Neuronal stem cell (in vitro differentiated cells): ENCODE measurements at regions not wholly inside any gene's neighbourhood (a gene's known extent, or its start where the extent isn't known, plus 50 kb on each side); places are given as distances from the start of the nearest gene placed in this dataset.

ENCODE experiments used
- DNase-seq: peaks from one replicate; pipeline ENCODE4 v3.0.0-alpha.2; 2013; ENCODE audit warnings: low spot score
- H2AFZ ChIP-seq: one replicate; pipeline ENCODE4 v1.6.1; 2013; ENCODE audit warnings: mild to moderate bottlenecking, low read length, inconsistent platforms
- H2AK5ac ChIP-seq: 2 replicates; pipeline ENCODE4 v1.6.1; 2013; ENCODE audit warnings: low read depth, mild to moderate bottlenecking, inconsistent platforms, low read length, moderate library complexity, mixed read lengths
- H2BK120ac ChIP-seq: 2 replicates; pipeline ENCODE4 v1.6.1; 2013; ENCODE audit warnings: low read depth, mild to moderate bottlenecking, inconsistent platforms, low read length, moderate library complexity, mixed read lengths
- H2BK12ac ChIP-seq: one replicate; pipeline ENCODE4 v1.6.1; 2013; ENCODE audit warnings: low read length, inconsistent platforms
- H2BK15ac ChIP-seq: 2 replicates; pipeline ENCODE4 v1.6.1; 2013; ENCODE audit warnings: mild to moderate bottlenecking, low read length, inconsistent platforms, mixed read lengths
- H2BK5ac ChIP-seq: one replicate; pipeline ENCODE4 v1.6.1; 2013; ENCODE audit warnings: inconsistent platforms, mild to moderate bottlenecking, low read length, moderate library complexity
- H3K14ac ChIP-seq: one replicate; pipeline ENCODE4 v1.6.1; 2013; ENCODE audit warnings: low read length, inconsistent platforms
- H3K18ac ChIP-seq: 2 replicates; pipeline ENCODE4 v1.6.1; 2013; ENCODE audit warnings: low read length, inconsistent platforms
- H3K23ac ChIP-seq: 2 replicates; pipeline ENCODE4 v1.6.1; 2013; ENCODE audit warnings: low read depth, mild to moderate bottlenecking, mixed read lengths, low read length, inconsistent platforms; ENCODE audit not compliant: poor library complexity
- H3K27ac ChIP-seq: replicated peaks from 3 replicates; pipeline ENCODE4 v1.5.1; 2013; ENCODE audit warnings: low read length, inconsistent platforms
- H3K27me3 ChIP-seq, 3 experiments: 2 replicates each; pipeline ENCODE4 v1.6.1; 2013; ENCODE audit warnings: low read length in 3 of 3, mild to moderate bottlenecking in 2 of 3, inconsistent platforms in 1 of 3, low read depth in 1 of 3, mixed read lengths in 1 of 3, moderate library complexity in 1 of 3; ENCODE audit not compliant: control insufficient read depth in 3 of 3, insufficient read depth in 3 of 3
- H3K36me3 ChIP-seq, 2 donors: replicated peaks in 1 of 2; 2 replicates each; pipeline ENCODE4 v1.6.1; 2013; ENCODE audit warnings: low read length in 2 of 2; ENCODE audit not compliant: control insufficient read depth in 2 of 2, insufficient read depth in 2 of 2
- H3K4ac ChIP-seq: 2 replicates; pipeline ENCODE4 v1.6.1; 2013; ENCODE audit warnings: inconsistent platforms, mild to moderate bottlenecking, low read length, moderate library complexity
- H3K4me1 ChIP-seq, 2 donors: 1 replicate in 1 of 2; 2 replicates in 1 of 2; pipeline ENCODE4 v1.6.1; 2013; ENCODE audit warnings: low read length in 2 of 2, low read depth in 1 of 2; ENCODE audit not compliant: control insufficient read depth in 2 of 2, insufficient read depth in 1 of 2
- H3K4me2 ChIP-seq: one replicate; pipeline ENCODE4 v1.6.1; 2013; ENCODE audit warnings: mild to moderate bottlenecking, low read length, inconsistent platforms; ENCODE audit not compliant: insufficient read depth, poor library complexity, severe bottlenecking
- H3K4me3 ChIP-seq, 2 donors: 2 replicates each; pipeline ENCODE4 v1.5.1; 2013; ENCODE audit warnings: low read length in 2 of 2, mild to moderate bottlenecking in 2 of 2, inconsistent platforms in 1 of 2, moderate library complexity in 1 of 2
- H3K79me1 ChIP-seq: one replicate; pipeline ENCODE4 v1.6.1; 2013; ENCODE audit warnings: low read depth, mild to moderate bottlenecking, inconsistent platforms, low read length, moderate library complexity
- H3K9ac ChIP-seq: one replicate; pipeline ENCODE4 v1.6.1; 2013; ENCODE audit warnings: mild to moderate bottlenecking, low read depth, low read length, inconsistent platforms; ENCODE audit not compliant: poor library complexity
- H3K9me3 ChIP-seq, 2 donors: replicated peaks in 1 of 2; 2 replicates each; pipeline versions ENCODE3 to v1.6.1; 2013; ENCODE audit warnings: low read length in 2 of 2, mild to moderate bottlenecking in 2 of 2, inconsistent platforms in 1 of 2, low read depth in 1 of 2, mixed read lengths in 1 of 2, moderate library complexity in 1 of 2; ENCODE audit not compliant: control insufficient read depth in 2 of 2, insufficient read depth in 1 of 2
- H4K8ac ChIP-seq: one replicate; pipeline ENCODE4 v1.6.1; 2013; ENCODE audit warnings: low read depth, mild to moderate bottlenecking, inconsistent platforms, low read length, moderate library complexity
- H4K91ac ChIP-seq: one replicate; pipeline ENCODE4 v1.6.1; 2013; ENCODE audit warnings: low read length, low read depth, mild to moderate bottlenecking, inconsistent platforms; ENCODE audit not compliant: poor library complexity
- WGBS, 2 donors: extraction: QIAGEN DNeasy Blood & Tissue Kit; methylation state at CpG; one replicate each; pipeline ENCODE4 v1.1.7; 2013; ENCODE audit warnings: missing lambda C conversion rate in 2 of 2, mixed read lengths in 1 of 2; ENCODE audit not compliant: insufficient read length in 2 of 2, insufficient replicate concordance in 1 of 2; ENCODE audit errors: extremely low coverage in 2 of 2; 5-methylcytosine and 5-hydroxymethylcytosine counted together

GRCh38 chr4:23134331-23134730, 441.6 kb downstream of the GBA3 start:
- no peaks in the 10 kb centered on the region for H3K36me3 ChIP-seq
- H3K4me1 ChIP-seq, result peaks cover 1 to 5% of the 10 kb centered on the region in 2 donors
- H2BK12ac ChIP-seq, result no peak overlapping the region
- no peak overlapping the region for H2BK120ac ChIP-seq
- no peak overlapping the region for H3K14ac ChIP-seq
- WGBS, 2 donors, result no CpG with 5 or more reads among the region's 2 CpGs
- no peak overlapping the region for H4K91ac ChIP-seq
- H4K8ac ChIP-seq, result no peak overlapping the region
- no peak overlapping the region for H2BK15ac ChIP-seq
- H3K18ac ChIP-seq, result no peak overlapping the region
- peaks cover 0 to 4% of the 10 kb centered on the region in 2 donors for H3K9me3 ChIP-seq
- no peak overlapping the region for H3K9ac ChIP-seq
- H3K79me1 ChIP-seq, result no peaks in the 10 kb centered on the region
- no peak overlapping the region for H3K27ac ChIP-seq
- no peaks in the 10 kb centered on the region for H3K27me3 ChIP-seq
- H2BK5ac ChIP-seq, result no peak overlapping the region
- H3K4me2 ChIP-seq, result no peak overlapping the region
- H2AFZ ChIP-seq, result no peak overlapping the region
- no peak overlapping the region for H3K4ac ChIP-seq
- H2AK5ac ChIP-seq, result no peak overlapping the region
- no peak for DNase-seq
- H3K23ac ChIP-seq, result no peak overlapping the region
- no peak overlapping the region for H3K4me3 ChIP-seq

- Histone ChIP-seq H4K91ac (no peak overlapping the region), H4K8ac (no peak overlapping the region), H2BK5ac (no peak overlapping the region), H3K79me1 (no peaks in the 10 kb centered on the region), H3K27ac (no peak overlapping the region), H3K4me2 (no peak overlapping the region), H3K9me3 (no peaks in the 10 kb centered on the region), H3K4ac (no peak overlapping the region), H3K4me1 (peaks cover 0 to 1% of the 10 kb centered on the region in 2 donors), H3K23ac (no peak overlapping the region), H3K18ac (no peak overlapping the region), H2BK15ac (no peak overlapping the region), H3K4me3 (no peak overlapping the region), H2AK5ac (no peak overlapping the region), H2AFZ (no peak overlapping the region), H2BK120ac (no peak overlapping the region), H2BK12ac (no peak overlapping the region), H3K27me3 (no peaks in the 10 kb centered on the region), H3K9ac (no peak overlapping the region), H3K36me3 (no peaks in the 10 kb centered on the region), H3K14ac (no peak overlapping the region)
- DNase-seq, result no peak
- no CpG with 5 or more reads among the region's 2 CpGs for WGBS, 2 donors
These were observed 438.1 kb downstream of the GBA3 start for GRCh38 chr4:23130845-23131244.

GRCh38 chr4:23125118-23125517, 432.4 kb downstream of the GBA3 start:
- H3K27me3 ChIP-seq, result no peaks in the 10 kb centered on the region
- no peak overlapping the region for H4K91ac ChIP-seq
- H2BK12ac ChIP-seq, result no peak overlapping the region
- no peaks in the 10 kb centered on the region for H3K9me3 ChIP-seq
- H2BK120ac ChIP-seq, result no peak overlapping the region
- H2BK15ac ChIP-seq, result no peak overlapping the region
- H3K4ac ChIP-seq, result no peak overlapping the region
- no peak overlapping the region for H3K27ac ChIP-seq
- H3K4me1 ChIP-seq, result no peaks in the 10 kb centered on the region
- H3K9ac ChIP-seq, result no peak overlapping the region
- no peak overlapping the region for H2AK5ac ChIP-seq
- no peak for DNase-seq
- H3K18ac ChIP-seq, result no peak overlapping the region
- H3K4me2 ChIP-seq, result no peak overlapping the region
- WGBS, 2 donors, result no CpG with 5 or more reads among the region's 6 CpGs
- H4K8ac ChIP-seq, result no peak overlapping the region
- no peak overlapping the region for H3K14ac ChIP-seq
- no peak overlapping the region for H3K23ac ChIP-seq
- H3K79me1 ChIP-seq, result no peaks in the 10 kb centered on the region
- no peaks in the 10 kb centered on the region for H3K36me3 ChIP-seq
- no peak overlapping the region for H2BK5ac ChIP-seq
- no peak overlapping the region for H2AFZ ChIP-seq
- H3K4me3 ChIP-seq, result no peak overlapping the region

GRCh38 chr4:23122666-23123400, 430.1 kb downstream of the GBA3 start:
- WGBS, 2 donors, result no CpG with 5 or more reads among the region's 2 CpGs

More at GRCh38 chr4:23122666-23123400, 430.1 kb downstream of the GBA3 start:
- H3K23ac ChIP-seq, result no peak overlapping the region
- no peak overlapping the region for H2AK5ac ChIP-seq
- H3K9ac ChIP-seq, result no peak overlapping the region
- no peak overlapping the region for H2BK15ac ChIP-seq
- H3K18ac ChIP-seq, result no peak overlapping the region
- no peak overlapping the region for H2AFZ ChIP-seq
- H3K4ac ChIP-seq, result no peak overlapping the region
- no peak overlapping the region for H3K14ac ChIP-seq
- H4K91ac ChIP-seq, result no peak overlapping the region
- no peaks in the 10 kb centered on the region for H3K27me3 ChIP-seq
- no peak overlapping the region for H2BK120ac ChIP-seq
- H3K79me1 ChIP-seq, result no peaks in the 10 kb centered on the region
- H3K4me2 ChIP-seq, result no peak overlapping the region
- no peak overlapping the region for H2BK5ac ChIP-seq
- no peak overlapping the region for H4K8ac ChIP-seq
- no peaks in the 10 kb centered on the region for H3K36me3 ChIP-seq
- no peaks in the 10 kb centered on the region for H3K9me3 ChIP-seq
- no peak overlapping the region for H2BK12ac ChIP-seq
- no peak overlapping the region for H3K4me3 ChIP-seq
- no peaks in the 10 kb centered on the region for H3K4me1 ChIP-seq
- DNase-seq, result no peak
- no peak overlapping the region for H3K27ac ChIP-seq
